Stimulated activated CD8-positive, alpha-beta memory T cell treated with anti-CD3 and anti-CD28 coated beads, Interleukin-2, amount 100 ng/mL, for 48 hours (primary cell): ENCODE measurements at regions not wholly inside any gene's neighbourhood (a gene's known extent, or its start where the extent isn't known, plus 50 kb on each side); places are given as distances from the start of the nearest gene placed in this dataset.

Experiments
- DNase-seq, 2 donors: peaks; one replicate each; pipeline ENCODE4 v3.0.0-alpha.2; 2020; ENCODE audit warnings: low read depth in 2 of 2

DNA sequence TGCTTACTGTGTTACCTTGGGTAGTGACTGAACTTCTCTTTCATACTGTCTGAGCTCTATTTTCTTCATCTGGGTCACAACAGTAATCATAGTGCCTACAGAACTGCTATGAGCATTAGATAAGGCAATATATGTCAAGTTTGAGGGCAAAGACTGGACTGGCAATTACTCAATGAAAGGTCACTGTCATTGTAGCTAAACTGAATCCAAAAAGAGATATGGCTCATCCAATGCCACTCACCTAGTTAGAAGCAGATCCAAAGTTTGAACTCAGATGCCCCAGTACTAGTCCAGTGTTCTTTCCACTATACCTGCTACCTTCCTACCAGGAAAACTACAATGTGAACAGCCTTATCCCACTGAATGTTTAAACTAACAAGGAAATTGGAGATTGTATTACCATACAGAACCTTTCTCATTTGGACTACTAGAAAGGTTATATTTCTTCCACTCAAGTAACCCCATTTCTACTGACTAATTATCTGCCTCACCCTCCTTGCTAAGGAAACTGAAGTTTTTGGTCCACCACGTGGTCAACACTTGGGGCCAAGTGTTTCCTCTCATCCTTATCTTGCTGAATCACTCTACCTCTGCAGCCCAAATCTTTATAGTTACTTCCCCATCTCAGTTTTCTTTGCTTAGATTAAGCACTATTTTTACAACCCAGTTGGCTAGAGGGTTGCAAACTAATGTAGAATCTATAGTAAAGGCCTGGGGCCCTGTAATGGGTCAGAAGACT is 202.3 kb upstream of the LPP start:
- no peak for DNase-seq

DNA sequence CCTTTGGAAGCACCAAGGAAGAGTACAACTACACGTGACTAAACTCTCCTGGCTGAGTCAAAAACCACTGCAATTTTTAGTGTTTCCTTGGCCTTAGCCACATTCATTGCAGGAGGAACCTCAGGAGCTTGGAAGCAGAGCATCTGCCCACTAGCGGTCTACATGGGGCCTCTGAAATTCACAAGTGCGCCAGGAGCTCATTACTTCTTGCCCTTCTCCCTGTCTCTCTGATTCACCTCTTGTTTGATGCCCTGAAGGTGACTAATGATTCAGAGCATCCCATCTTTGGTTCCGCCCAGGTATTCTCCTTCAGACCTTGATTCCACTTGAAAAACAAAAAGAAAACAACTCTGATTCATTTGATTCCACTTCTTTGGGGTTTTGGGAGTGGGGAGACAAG is 201.1 kb upstream of the LPP start:
- no peak for DNase-seq

DNA sequence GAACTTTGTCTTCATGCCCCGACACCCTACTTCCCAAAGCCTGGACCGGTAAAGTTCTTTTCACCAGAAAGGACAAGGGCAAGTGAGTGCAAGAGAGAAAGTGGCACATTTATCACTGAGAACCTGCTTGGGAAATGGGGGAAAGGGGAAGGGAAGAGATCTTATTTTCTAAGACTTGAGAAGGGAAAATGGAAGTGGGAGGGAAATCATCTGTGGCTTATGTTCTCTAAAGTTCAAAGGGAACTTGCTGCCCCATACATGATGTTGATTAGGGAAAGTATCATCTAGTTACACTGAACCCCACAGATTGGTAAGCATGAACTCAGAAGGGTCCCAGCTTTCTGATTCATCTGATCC is 199.5 kb upstream of the LPP start:
- no peak for DNase-seq

DNA sequence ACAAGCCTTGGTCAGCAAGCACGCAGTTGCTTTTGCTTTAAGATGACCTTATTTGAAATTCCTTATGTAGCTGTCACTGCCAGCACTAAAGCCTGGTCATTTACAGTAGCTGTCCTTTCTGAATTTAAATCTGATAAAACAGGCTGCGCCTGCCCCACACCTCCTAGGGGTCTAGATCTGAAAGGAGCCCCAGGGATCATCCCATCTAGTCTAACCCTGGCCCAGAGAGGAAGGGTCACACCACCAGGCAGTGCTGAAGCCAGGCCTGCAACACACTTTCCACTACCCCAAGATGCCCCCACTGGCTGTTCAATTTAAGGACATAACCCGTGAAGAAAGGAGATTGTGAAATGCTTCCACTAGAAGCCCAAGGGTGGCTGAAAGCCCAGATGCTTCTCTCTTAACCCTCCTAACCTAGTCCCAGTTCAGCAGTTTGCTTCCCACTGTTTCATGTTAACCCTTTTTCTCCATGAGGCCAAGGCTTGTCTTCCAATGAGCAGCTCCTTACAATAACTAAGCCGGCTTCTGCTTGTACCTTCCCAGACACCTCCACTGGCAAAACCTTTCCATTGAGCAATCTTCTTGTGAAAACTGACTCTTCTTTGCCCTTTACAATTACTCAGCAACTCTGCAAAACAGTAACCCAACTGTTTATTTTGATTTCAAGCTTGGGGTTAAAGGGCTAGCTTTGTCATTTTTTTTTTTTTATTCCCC is 198.9 kb upstream of the LPP start:
- no peak for DNase-seq

DNA sequence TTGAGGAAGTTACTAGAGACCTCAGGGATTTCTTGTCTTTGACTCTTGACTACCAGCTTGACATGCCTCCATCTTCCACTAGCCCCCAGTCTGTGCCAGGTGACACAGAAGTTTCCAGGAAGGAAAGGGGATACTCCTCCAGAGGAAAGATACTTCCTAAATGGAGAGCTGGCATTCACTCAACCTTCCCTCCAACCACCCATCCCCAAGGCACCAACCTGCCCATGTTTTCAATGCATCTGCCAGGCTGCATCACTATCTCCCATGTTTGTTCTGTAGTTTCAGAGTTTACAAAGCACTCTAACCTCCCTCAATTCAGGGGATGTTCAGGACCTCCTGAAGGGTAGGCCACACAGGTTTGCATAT is 198.4 kb upstream of the LPP start:
- DNase-seq, result no peak

DNA sequence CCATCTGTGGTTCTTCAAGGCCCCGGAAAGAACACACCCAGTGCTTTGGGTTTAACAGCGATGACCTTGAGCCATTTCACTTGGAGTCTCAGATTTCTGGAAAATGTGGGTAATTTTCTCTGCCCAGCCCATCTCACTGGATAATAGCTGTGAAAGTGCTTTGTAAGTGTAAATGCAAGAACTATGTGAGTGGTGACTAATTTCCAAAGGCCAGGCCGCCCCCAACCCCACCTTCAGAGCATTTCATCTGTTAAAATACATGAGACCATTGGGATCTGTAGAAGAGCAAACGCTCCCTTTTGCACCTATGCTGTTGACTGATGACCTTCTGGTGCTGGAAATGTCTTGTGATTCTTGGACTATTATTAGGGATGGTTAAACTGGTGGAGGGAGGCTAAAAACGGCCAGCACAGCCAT is 196.8 kb upstream of the LPP start:
- no peak for DNase-seq

DNA sequence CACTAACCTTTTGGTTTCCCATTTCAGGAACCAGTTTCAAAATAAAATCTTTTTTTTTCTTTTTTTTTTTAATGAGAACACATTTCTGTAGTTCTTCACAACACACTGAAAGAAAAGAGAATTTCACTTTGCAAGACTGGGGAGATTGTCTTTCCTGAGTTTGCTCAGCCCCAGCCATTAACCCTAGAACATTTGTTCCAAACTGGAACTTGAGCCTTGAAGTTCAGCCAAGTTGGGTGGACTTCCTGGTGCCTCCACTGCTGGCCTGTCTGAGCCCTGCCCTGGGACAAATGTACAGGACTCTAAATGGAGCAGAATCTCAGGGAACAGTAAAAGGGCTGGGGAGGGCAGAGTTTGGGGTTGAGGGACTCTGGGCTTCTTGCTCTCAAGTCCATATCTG is 196.4 kb upstream of the LPP start:
- DNase-seq, result no peak

DNA sequence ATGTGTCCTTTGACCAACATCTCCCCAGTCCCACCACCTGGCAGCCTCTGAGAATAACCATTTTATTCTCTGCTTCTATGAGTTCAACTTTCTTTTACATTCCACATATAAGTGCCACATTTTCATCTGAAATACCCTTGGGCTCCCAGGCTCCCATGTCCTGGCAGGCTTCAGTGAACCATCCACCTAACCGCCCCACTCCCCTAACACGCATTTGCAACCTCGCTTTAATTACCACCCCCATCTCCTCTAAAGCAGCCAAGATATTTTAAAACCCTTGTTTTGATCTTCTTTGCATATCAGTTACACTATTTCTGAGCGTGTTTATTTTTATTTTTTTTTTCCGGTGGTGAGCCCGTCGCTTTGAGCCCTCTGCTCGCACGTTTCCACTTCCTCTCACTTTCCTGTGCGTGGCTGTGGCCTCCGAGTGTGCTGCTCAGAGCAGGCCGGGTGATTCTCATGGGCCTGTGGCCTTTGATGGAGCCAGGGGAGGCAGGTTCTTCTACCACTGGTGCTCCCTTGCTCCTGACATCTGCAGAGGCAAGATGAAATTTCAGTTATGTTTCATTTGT is 195.4 kb upstream of the LPP start:
- DNase-seq, result peak in 1 of 2 donors; percentile 30

DNA sequence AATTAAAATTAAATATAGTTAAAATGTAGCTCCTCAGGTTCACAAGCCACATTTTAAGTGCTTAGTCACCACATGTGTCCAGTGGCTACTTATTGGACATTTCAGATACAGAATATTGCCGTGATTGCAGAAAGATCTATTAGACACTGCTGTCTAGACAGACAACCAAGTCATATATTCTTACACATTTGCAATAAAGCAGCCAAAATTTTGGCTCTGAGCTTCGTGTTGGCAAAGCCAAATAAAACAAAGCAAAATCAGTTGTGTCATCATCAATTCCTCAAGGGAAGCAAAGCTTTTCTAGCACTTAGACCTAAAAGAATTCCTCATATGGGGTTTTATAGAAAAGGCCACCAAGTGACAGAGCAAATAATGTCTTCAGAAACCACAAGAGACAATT is 193.1 kb upstream of the LPP start:
- no peak for DNase-seq

DNA sequence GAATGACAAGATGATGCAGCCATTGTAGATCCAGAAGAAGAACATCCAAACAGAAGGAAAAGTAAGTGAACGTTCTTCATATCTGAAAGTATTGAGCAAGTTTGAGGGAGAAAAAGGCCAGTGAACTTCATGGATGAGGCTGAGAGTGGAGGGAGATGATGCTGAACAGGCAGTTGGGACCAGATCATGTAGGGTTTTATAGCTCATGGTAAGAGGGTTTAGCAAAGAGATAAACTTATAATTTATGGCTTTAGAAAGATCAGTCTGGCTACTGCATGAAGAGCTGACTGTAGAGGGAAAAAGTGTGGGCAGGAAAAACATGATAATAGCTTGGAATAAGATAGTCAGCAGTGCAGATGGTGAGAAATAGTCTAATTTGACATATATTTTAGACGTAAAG is 192.6 kb upstream of the LPP start:
- DNase-seq, result no peak

DNA sequence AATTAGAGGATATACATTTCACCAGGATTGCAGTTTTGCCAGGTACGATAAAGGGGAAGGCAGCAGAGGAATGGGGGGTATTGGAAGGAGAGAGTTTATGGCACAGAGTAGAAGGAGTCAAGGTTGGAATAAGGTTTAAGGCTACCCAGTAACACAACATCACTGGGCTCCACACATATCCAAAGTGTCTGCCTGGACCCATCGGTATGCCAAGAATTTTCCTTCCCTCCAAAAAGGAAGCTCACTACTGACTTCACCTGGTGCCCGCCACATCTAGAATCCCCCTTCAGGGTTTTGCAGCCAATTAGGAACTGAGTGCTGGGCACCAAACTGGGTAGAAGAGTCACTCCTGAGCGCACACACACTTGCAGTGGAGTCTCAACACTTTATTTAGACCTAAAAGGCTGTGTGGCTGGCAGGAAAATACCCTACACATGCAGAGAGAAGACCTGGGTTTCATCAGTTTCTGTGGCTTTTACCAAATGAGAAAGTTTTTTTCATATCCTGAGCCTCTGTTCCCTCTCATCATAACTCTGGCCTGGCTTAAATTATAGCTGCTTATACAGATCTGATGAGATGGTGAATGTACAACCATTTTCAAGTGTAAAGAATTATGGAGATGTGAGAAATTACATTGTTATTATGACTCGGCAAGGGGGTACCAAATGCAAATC is 190.8 kb upstream of the LPP start:
- DNase-seq, result no peak

DNA sequence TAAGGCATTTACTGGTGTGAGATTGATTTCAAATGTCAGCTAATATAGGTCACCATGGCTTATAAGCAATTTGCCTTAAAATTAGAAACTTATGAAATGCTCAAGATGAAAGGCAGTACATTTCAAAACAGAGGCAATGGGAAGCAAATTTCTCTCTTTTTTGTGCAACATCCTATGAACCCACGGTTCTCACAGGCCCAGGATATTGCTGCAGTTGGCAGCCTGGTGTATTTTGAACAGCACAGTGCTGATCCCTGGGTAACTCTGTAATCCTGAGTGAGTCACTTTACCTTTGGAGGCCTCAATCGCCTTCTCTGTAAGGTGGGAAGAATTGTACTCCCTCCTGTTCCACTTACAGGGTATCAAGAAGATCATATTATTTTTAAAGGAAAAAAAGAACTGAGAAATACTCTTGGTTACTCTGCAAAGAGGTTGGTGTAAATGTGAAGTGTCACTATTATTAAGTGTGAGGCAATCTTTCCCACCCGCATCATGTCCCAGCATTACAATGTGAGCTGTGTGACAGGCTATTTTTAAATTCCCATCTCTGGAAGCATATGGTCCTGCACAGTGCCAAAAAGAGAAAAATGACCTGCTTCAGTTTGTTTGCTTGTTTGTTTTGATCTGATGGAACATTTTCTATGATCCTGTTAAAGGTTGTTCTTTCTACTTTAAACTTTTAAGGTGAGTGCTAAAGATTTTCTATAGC is 190.1 kb upstream of the LPP start:
- DNase-seq, result no peak

DNA sequence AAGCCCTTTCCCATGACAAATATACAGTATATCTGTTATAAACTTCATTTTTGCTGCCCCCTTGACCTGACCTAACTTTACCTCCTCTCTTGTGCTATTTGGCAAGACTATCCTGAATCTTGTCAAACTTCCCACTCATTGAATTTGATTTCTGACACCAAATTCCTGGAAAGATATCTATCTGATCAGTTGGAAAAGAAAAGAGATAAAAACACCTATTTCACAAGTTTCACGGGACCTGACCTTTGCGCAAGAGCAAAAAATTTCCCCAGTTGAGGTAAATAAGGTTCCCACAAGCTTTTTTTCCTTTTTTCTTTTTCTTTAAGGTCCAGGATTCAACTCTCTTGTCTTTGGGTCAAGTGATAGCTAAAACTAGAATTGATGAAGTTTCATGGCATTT is 189.2 kb upstream of the LPP start:
- DNase-seq, result no peak

DNA sequence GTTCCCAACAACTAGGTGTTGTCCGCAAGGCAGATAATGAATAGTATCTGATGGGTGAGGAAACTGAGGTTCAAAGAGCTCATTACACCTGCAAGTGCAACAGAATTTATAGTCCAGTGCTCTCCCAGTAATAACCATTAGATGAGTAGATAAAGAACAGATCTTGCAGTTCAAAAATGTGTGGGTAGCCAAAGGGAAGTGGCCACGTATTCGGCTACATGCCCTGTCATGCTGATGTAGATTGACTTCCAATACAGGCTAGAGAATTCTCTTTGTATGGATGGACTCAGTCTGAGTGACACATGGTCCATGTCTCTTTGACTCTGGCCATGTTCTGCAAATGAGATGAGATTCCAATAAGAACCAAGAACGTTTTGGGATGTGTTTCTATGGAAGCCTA is 187.9 kb upstream of the LPP start:
- no peak for DNase-seq

DNA sequence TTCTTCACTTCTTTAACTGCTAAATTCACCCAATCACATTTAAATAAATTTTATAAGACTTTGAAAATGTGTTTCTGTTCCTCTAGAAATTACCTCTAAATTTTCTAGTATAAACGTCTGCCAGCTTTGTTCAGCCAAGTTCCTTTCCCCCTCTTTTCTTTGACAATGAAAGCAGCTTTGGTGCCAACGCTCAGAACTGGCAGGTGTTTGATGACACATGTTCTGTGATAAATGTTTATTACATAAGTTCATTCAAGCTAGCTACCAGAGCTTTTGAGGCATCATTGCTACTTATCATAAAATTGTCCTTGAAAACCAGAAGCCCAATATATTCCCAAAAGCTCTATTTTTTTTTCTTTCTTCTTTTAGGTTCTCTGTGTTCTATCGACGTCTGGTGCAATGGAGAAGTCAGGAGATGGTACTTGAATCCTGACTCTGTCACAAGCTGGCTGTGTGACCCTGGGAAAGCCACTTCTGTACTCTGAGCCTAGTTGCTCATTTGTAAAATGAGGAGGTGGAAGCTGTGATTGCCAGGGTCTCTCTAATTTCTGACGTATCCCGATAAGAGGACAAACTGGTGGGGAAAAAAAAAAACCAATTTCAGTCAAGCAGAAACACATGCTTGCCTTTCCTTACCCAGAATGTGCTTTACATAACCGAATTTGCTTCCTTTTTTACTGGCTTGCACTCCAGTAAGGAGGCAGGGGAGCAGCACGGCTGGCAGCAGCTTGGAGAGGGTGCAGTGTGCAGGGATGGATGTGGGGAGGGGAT is 187.1 kb upstream of the LPP start:
- no peak for DNase-seq

DNA sequence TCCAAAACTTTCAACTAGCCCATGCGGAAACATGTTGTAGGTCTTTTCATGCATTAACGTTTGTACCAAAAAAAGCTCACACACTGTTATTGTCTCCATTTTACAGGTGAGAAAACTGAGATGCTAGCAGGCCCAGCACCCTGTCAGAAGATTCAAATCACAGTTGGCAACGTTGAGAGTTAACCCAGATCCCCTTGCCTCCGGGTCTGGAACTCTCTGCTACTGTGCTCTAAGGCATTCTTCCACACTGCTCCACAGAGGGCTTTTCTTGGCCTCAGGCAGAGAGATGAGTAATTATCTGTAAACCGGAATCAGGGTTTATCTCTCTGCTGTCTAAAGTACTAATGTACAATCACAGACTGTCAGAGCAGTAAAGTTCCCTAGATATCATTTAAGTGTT is 186.0 kb upstream of the LPP start:
- DNase-seq, result no peak

DNA sequence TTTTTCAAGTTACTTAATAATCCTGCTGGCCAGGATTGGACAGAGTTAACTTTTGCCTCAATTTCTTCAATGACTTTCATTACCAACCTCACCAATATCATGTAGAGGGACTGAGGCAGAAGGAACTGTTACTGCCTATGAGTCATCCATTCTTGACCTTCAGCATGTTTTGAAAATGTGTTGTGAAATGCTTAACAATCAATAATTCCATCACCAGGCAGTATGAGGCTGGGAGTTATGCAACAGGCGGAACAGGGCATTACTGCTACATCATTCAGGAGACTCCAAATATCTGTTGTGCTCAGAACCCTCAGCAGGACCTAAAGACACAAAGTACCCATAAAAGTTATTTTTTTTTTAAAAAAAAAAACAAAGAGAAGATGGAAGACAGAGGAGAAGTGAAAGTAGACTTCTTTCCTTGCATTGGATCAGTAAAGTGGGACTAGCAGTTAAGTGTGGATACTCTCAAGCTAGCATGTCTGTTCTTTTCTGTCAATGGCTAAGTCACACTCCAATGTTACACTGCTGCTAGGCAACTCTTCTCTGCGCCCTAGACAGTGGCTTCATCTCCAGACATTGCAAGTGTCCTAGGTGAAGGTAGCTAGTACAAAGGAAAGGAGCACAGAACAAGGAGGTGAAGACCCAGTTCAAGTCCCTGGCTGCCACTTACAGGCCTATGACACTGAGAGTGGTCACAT is 184.9 kb upstream of the LPP start:
- DNase-seq, result no peak

DNA sequence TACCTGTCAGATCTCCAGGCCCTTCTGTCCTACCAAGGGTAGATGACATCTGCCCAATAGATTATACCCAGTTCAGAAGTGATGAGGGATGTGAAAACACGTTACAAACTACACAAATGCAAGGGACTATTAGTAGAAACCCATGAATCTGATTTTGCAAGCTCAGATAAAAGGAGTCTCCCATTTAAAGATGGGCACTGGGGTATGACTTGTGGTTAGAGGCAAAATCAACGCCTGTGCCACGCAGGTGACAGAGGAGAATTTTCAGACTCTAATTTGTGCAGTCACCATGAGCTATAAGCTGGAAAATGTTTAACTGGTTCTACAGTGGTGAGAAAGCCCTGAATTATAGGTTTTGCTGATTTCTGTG is 184.4 kb upstream of the LPP start:
- DNase-seq, result no peak

DNA sequence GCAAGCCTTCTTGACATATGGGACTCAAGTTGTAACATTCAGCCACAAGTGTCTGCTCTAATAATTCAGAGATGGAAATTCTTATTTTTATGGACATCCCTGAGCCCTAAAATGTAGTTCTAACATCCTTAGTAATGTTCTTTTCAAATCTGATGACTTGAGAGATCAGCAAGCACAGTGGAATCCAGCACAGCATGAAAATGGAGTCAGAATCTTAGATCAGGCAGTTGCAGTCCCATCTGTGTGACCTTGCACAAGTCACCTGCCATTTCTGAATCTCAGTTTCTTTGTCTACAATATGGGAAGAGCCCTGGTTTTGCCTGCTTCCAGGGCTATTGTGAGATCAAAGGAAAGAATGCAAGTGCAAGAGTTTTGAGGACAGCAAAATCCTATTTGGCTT is 183.9 kb upstream of the LPP start:
- DNase-seq, result no peak

DNA sequence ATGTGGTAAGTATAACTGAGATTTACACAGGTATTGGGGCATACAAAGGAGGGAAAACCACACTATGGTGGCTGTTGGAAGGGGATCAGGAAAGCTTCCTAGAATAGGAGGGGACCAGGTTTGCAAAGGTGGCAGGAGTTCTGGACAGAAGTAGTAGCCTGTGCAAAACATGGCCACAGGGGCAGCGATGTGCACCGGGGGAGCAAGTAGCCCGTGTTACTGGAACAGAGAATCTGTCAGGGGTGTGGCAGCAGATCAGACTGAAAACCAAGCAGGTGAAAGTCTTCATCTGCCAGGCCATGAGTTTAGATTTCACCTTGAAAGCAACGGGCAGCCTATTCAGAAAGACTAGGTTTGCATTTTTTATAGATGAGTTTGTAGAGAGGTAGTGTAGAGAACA is 182.3 kb upstream of the LPP start:
- no peak for DNase-seq

DNA sequence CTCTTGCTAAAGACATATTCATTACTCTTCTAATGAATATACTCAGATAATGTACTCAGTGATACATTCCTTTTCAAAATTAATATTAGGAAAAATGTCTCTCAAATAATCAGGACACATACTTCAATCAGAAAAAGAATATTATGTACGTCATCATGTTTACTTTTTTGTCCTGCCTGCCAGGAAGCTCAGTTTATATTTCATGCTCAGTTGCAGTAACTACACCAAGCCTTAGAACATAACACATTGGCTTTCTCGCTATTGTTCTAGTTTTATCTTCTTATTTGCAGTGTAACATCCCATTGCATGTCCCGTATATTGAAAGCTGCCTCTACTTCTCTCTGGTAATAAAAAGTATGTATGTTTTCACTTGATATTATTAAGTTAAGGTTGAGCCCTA is 181.5 kb upstream of the LPP start:
- no peak for DNase-seq
